Coronary artery (tissue), 2 donors: ENCODE measurements at regions not wholly inside any gene's neighbourhood (a gene's known extent, or its start where the extent isn't known, plus 50 kb on each side); places are given as distances from the start of the nearest gene placed in this dataset.

ENCODE experiments used
- DNase-seq: peaks from one replicate; pipeline ENCODE4 v3.0.0-alpha.2; 2017; ENCODE audit warnings: low spot score
- H3K27ac ChIP-seq, 2 donors: fragments of 200-600 bp; sonication (generic); one replicate each; pipeline ENCODE4 v1.5.1; 2016 to 2019
- H3K4me3 ChIP-seq: fragments of 200-600 bp; sonication (generic); 2 replicates; pipeline ENCODE4 v1.5.1; 2016; ENCODE audit warnings: mild to moderate bottlenecking, moderate library complexity
- TF ChIP-seq, protein P1 (sequence below): fragments of 200-600 bp; sonication (generic); IDR thresholded peaks from one replicate; pipeline ENCODE4 v1.5.1; 2019; ENCODE audit warnings: antibody characterized with exemption

DNA sequence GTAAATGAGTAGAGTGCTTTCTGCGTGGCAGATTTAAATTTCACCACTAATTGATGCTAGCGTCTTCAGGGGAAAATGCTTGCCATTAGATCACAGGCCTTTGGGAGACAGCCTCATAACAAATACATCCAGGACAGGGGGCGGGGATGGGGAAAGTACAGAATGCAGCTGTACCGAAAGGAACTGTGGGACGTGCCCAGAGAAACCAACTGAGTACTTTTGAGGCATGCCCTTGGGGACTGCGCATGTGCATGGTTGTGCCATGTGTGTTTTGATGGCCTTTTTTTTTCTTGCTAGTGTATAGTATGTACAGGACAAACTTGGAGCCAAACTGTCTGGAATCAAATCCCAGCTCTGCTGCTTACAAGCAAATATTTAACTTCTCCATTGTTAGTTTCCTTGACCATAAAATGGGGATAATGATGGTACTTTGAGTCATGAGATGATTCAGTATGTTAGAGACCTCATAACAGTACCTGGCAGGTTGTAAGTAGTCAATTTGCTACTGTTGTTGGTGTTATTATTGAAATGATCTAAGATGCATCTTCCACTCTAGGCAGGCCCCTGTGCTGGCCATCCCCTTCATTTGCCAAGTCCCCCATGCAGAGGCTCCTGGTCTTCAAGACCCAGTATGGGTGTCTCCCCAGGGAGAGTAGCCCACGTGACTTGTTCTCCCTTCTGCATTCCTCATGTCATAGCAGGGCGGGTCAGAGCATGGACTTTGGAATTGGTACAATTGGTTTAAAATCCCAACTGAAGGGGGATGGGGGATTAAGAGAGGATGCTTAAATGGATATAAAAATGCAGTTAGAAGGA is 68.3 kb upstream of the NPAS1 start:
- H3K4me3 ChIP-seq, result no peak overlapping the region
- TF ChIP-seq, protein P1, sequence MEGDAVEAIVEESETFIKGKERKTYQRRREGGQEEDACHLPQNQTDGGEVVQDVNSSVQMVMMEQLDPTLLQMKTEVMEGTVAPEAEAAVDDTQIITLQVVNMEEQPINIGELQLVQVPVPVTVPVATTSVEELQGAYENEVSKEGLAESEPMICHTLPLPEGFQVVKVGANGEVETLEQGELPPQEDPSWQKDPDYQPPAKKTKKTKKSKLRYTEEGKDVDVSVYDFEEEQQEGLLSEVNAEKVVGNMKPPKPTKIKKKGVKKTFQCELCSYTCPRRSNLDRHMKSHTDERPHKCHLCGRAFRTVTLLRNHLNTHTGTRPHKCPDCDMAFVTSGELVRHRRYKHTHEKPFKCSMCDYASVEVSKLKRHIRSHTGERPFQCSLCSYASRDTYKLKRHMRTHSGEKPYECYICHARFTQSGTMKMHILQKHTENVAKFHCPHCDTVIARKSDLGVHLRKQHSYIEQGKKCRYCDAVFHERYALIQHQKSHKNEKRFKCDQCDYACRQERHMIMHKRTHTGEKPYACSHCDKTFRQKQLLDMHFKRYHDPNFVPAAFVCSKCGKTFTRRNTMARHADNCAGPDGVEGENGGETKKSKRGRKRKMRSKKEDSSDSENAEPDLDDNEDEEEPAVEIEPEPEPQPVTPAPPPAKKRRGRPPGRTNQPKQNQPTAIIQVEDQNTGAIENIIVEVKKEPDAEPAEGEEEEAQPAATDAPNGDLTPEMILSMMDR, result no peak
- no peak for DNase-seq
- H3K27ac ChIP-seq, result peak overlapping the region in 1 of 2 donors; percentile 54

DNA sequence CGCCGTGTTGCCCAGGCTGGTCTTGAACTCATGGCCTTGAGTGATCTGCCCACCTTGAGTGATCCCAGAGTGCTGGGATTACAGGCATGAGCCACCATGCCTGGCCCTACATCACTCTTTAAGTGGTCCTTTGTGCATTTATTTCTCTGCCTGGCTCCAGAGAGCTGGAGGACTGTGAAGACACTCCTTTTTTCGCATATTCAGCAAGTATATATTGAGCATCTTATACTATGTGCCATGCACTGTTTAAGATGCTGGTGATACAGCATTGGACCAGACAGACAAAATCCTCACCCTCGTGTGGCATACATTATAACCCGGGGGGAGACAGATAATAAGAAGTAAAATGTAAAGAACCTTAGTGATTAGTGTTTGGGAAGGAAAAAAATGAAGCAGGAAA is 66.8 kb upstream of the NPAS1 start:
- Histone ChIP-seq H3K4me3 (no peak overlapping the region), H3K27ac (no peak overlapping the region)
- TF ChIP-seq, protein P1, result no peak
- no peak for DNase-seq

DNA sequence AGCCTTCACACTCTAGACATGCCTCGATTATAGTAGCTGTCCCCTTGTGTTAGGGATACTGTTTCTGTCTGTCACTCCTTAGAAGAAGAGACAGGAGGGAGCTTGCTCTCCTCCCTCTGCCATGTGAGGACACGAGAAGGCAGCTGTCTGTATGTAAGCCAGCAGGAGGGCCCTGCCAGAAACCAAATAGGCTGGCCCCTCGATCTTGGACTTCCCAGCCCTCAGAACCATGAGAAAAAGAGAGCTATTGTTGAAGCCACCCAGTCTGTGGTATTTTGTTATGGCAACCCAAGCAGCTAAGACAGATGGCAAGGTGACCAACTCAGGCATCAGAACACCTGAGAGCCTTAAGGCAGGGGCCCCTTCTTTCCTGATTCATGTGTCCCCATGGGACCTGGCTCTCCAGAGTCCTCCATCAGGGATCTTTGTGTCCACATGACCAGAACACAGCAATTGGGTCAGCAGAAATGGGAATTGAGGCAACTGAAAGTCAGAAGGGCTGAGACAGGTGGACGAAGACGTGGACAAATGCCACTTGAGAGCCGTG is 65.6 kb upstream of the NPAS1 start:
- H3K4me3 ChIP-seq, result no peak overlapping the region
- TF ChIP-seq, protein P1, result no peak
- DNase-seq, result no peak
- H3K27ac ChIP-seq, result peak overlapping the region in 1 of 2 donors; percentile 28

DNA sequence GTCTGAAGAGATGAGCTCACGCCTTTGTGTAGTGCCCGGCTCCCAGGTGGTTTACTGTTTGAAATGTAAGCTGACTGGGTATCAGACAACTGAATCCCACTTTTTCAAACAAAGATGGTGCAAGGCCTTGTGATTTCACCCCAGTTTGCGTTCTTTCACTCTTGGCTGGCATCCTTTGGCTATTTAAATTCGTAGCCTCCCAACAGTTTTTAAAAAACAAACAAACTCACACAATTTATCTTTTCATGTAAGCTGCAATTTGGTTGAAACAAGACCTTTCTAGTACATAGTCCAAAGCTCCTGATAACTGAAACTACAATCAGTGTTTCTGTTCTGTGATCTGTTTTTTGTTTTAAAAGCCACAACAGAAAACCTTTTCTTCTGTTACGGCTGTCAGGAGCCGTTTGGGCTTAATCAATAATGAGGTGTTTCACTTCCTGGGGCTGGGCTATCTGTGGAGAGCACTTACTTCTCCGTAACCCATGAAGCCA is 65.1 kb upstream of the NPAS1 start:
- Histone ChIP-seq H3K27ac (peak overlapping the region in 1 of 2 donors; percentile 28), H3K4me3 (no peak overlapping the region)
- no peak for DNase-seq
- TF ChIP-seq, protein P1, result no peak

DNA sequence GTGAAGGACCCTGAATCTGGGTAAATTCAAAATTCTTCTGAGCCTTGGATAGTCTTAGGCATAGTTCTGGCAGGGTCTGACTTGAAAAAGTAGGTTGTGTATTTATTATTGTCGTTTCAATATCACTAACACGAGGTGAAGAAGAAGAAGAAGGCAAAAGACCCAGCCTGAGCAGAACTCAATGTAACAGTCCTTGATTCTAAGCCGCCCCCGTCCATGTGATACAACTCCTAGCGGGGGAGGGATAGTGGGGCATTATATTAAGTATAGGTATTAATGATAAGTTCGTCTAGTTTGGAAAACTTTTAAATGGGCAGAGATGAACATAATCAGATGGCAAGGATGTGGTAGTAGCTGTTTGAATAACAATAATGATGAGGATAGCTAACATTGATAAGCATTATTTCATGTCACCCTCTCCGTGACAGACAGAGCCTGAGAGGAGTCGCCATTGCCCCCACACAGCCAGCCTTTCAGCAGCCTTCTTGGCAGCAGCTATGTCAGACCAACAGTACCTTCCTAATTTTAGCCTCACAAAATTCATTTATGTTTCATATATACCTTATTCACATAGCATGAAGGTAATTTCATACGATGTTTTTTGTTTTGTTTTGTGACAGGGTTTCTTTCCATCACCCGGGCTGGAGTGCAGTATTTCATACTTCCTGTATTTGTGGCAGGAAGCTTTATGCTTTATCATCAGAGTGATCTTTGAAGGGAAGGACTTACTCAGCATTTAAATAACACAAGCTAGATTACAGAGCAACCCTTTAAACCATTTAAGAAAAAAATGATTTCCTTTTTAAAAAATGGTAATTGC is 64.4 kb upstream of the NPAS1 start:
- Histone ChIP-seq H3K27ac (peak overlapping the region in 1 of 2 donors; percentile 56), H3K4me3 (peak overlapping the region; percentile 29)
- TF ChIP-seq, protein P1, result no peak
- no peak for DNase-seq

DNA sequence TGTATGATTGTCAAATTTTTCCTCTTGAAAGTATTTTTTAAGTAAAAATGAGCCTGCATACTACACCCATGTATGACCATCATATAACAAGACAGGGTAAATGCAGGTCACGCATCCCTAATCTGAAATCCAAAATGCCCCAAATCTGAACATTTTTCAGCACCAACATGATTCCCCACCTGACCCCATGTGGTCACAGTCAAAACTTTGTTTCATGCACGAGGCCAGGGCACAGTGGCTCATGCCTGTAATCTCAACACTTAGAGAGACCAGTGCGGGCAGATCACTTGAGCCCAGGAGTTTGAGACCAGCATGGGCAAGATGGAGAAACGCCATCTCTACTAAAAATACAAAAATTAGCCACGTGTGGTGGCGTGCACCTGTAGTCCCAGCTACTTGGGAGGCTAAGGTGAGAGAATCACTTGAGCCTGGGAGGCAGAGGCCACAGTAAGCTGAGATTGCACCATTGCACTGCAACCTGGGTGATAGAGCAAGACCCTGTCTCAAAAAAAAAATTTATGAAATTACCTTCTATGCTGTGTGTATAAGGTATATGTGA is 63.7 kb upstream of the NPAS1 start:
- DNase-seq, result no peak

More for the DNA sequence above, 63.7 kb upstream of the NPAS1 start:
- TF ChIP-seq, protein P1, result no peak
- H3K27ac ChIP-seq, result no peak overlapping the region
- H3K4me3 ChIP-seq, result no peak overlapping the region
